Psoas muscle (tissue), 7 donors: ENCODE measurements at regions not wholly inside any gene's neighbourhood (a gene's known extent, or its start where the extent isn't known, plus 50 kb on each side); places are given as distances from the start of the nearest gene placed in this dataset.

Experiments
- ATAC-seq, 4 donors: fragments of 200-7000 bp; cut with Tn5 transposase; one replicate each; pipeline ENCODE4 v1.9.1; 2020; ENCODE audit warnings: moderate library complexity in 3 of 4, mild to moderate bottlenecking in 2 of 4
- DNase-seq, 2 donors: peaks; one replicate each; pipeline ENCODE4 v3.0.0-alpha.2; 2020
- H3K27ac ChIP-seq: fragments of 200-600 bp; one replicate; pipeline ENCODE4 v1.8.0; 2022
- H3K27me3 ChIP-seq, 3 donors: fragments of 200-600 bp in 1 of 3; one replicate each; pipeline versions ENCODE4 v1.6.1 to v1.8.0; 2013 to 2022; ENCODE audit warnings: low read length in 2 of 3, mild to moderate bottlenecking in 2 of 3, moderate library complexity in 1 of 3; ENCODE audit not compliant: insufficient read depth in 3 of 3
- H3K36me3 ChIP-seq, 2 donors: fragments of 200-600 bp in 1 of 2; one replicate each; pipeline versions ENCODE4 v1.6.1 to v1.8.0; 2013 to 2022; ENCODE audit warnings: low read depth in 1 of 2, mild to moderate bottlenecking in 1 of 2, moderate library complexity in 1 of 2; ENCODE audit not compliant: insufficient read depth in 1 of 2
- H3K4me1 ChIP-seq: fragments of 200-600 bp; one replicate; pipeline ENCODE4 v1.8.0; 2022
- H3K4me3 ChIP-seq: fragments of 200-600 bp; one replicate; pipeline ENCODE4 v1.8.0; 2022; ENCODE audit warnings: mild to moderate bottlenecking
- H3K9me3 ChIP-seq: fragments of 200-600 bp; one replicate; pipeline ENCODE4 v1.8.0; 2022
- CTCF ChIP-seq: fragments of 200-600 bp; IDR thresholded peaks from one replicate; pipeline ENCODE4 v1.8.0; 2022; ENCODE audit warnings: antibody characterized with exemption
- WGBS, 3 donors: extraction: QIAGEN DNeasy Blood & Tissue Kit; methylation state at CpG; one replicate each; pipeline versions ENCODE4 v1.1.6 to v1.1.7; 2013; 5-methylcytosine and 5-hydroxymethylcytosine counted together
- intact Hi-C, 2 donors: fragments of 100-400 bp; cut with DNase I; formaldehyde crosslinking; loops; one replicate each; pipeline versions ENCODE4 v1.11.0 to v1.14.2; 2022
- donor health status: healthy with polysubstance abuse.
- donor health status: DM: no; HTN: no; CAD: no; lungs with moderate emphysema.
- donor health status: Bipolar disorder and iron deficiency.
- donor health status: healthy.
- donor health status: DM: yes; HTN: yes; CAD: no.
- donor health status: DM: no; HTN: no; CAD: no.
- donor health status: DM: yes; HTN: yes; CAD: no.

- intact Hi-C loops, result no loop called here
- no peak for ATAC-seq
- no peak overlapping the region for H3K27ac ChIP-seq
- H3K4me1 ChIP-seq, result no peaks in the 10 kb centered on the region
- no peaks in the 10 kb centered on the region for H3K27me3 ChIP-seq
- no peak for TF ChIP-seq CTCF
- WGBS, 3 donors, result 53 to 75% (median 73%) methylated on average over 1 of the region's 1 CpG
- no peak overlapping the region for H3K4me3 ChIP-seq
- no peaks in the 10 kb centered on the region for H3K9me3 ChIP-seq
- no peaks in the 10 kb centered on the region for H3K36me3 ChIP-seq
- DNase-seq, result no peak
Observed at GRCh38 chr6:98325366-98325765, 509.0 kb upstream of the POU3F2 start.

- no peaks in the 10 kb centered on the region for H3K4me1 ChIP-seq
- DNase-seq (no peak), ATAC-seq (no peak)
- no peak overlapping the region for H3K4me3 ChIP-seq
- no peaks in the 10 kb centered on the region for H3K27me3 ChIP-seq
- intact Hi-C loops, result no loop called here
- H3K9me3 ChIP-seq, result no peaks in the 10 kb centered on the region
- H3K36me3 ChIP-seq, result no peaks in the 10 kb centered on the region
- no peak for TF ChIP-seq CTCF
- no peak overlapping the region for H3K27ac ChIP-seq
- WGBS, 3 donors, result 57 to 74% (median 64%) methylated on average over 2 of the region's 2 CpGs
Observed at GRCh38 chr6:98333273-98333672, 501.1 kb upstream of the POU3F2 start.

- intact Hi-C loops, result no loop called here
Observed at GRCh38 chr6:98335594-98335993, 498.8 kb upstream of the POU3F2 start.

GRCh38 chr6:98339506-98339905, 494.9 kb upstream of the POU3F2 start:
- Histone ChIP-seq H3K27ac (no peak overlapping the region), H3K27me3 (no peaks in the 10 kb centered on the region), H3K4me1 (no peaks in the 10 kb centered on the region), H3K36me3 (no peaks in the 10 kb centered on the region), H3K9me3 (no peaks in the 10 kb centered on the region), H3K4me3 (no peak overlapping the region)
- no peak for DNase-seq
- no peak for TF ChIP-seq CTCF
- intact Hi-C loops, result no loop called here
- WGBS, 3 donors, result 94 to 98% (median 97%) methylated on average over 1 of the region's 1 CpG
- no peak for ATAC-seq

More at GRCh38 chr6:98335594-98335993, 498.8 kb upstream of the POU3F2 start:
- Histone ChIP-seq H3K4me3 (no peak overlapping the region), H3K27me3 (no peaks in the 10 kb centered on the region), H3K36me3 (no peaks in the 10 kb centered on the region), H3K27ac (no peak overlapping the region), H3K4me1 (no peaks in the 10 kb centered on the region), H3K9me3 (no peaks in the 10 kb centered on the region)
- DNase-seq (no peak), ATAC-seq (no peak)
- TF ChIP-seq CTCF, result no peak

GRCh38 chr6:98343004-98343403, 491.4 kb upstream of the POU3F2 start:
- no peaks in the 10 kb centered on the region for H3K4me1 ChIP-seq
- H3K9me3 ChIP-seq, result no peaks in the 10 kb centered on the region
- intact Hi-C loops, result no loop called here
- DNase-seq (no peak), ATAC-seq (no peak)
- no peak for TF ChIP-seq CTCF
- no peak overlapping the region for H3K27ac ChIP-seq
- no peaks in the 10 kb centered on the region for H3K27me3 ChIP-seq
- H3K4me3 ChIP-seq, result no peak overlapping the region
- no peaks in the 10 kb centered on the region for H3K36me3 ChIP-seq
